ENCODE measurements at regions not wholly inside any gene's neighbourhood (a gene's known extent, or its start where the extent isn't known, plus 50 kb on each side); places are given as distances from the start of the nearest gene placed in this dataset.

GRCh38 chr5:14930486-14930885, 58.9 kb upstream of the ANKH start:
- no peak for TF ChIP-seq CTCF (conservative IDR thresholded peaks at IDR 0.05; ENCODE audit: low read depth, low read length)
- TF ChIP-seq EZH2phosphoT487 (IDR thresholded peaks at IDR 0.05; ENCODE audit: borderline replicate concordance, low read length): no peak

Measured in PC-3 (cell line).